NCI-H446 treated with DMSO at 0.1 percent for 48 hours (cell line): ENCODE measurements at regions not wholly inside any gene's neighbourhood (a gene's known extent, or its start where the extent isn't known, plus 50 kb on each side); places are given as distances from the start of the nearest gene placed in this dataset.

Experiments used
- DNase-seq: peaks from one replicate; lab custom pipeline; 2025; lab: John Stamatoyannopoulos, UW

DNA sequence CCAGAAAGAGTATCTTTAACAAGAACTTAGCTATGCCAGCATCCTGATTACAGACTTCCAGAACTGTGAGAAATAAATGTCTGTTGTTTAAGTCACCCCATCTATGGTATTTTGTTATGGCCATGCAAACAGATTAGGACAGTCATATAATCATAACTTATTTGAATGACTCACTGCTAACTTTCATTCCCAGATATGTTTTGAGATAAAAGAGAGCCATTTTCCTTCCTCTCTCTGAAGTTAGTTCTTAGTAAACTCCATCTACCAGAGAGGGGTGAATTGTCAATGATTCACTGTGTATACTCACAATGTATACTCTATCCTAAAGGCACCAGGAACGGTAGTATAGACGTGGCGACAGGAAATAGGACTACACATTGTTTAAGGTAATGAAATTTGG, 179.4 kb upstream of the DPH6 start:
- no peak for DNase-seq

DNA sequence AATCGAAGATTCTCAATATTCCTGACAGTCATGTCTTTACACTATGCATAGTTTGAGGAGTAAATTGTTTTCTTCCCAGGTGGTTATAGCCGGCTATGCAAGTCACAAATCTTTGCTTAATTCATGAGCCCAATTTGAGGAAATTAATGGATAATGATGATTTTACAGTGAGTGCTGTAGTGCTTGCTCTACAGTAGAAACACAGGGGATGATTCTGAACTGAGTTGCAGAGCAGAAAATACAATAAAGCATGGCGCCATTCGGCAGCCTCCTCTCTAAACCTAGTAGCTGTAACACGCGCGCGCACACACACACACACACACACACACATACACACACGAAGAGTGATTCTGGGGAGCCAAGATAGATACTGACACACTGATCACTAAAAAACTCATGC, 181.7 kb upstream of the DPH6 start:
- DNase-seq = no peak

DNA sequence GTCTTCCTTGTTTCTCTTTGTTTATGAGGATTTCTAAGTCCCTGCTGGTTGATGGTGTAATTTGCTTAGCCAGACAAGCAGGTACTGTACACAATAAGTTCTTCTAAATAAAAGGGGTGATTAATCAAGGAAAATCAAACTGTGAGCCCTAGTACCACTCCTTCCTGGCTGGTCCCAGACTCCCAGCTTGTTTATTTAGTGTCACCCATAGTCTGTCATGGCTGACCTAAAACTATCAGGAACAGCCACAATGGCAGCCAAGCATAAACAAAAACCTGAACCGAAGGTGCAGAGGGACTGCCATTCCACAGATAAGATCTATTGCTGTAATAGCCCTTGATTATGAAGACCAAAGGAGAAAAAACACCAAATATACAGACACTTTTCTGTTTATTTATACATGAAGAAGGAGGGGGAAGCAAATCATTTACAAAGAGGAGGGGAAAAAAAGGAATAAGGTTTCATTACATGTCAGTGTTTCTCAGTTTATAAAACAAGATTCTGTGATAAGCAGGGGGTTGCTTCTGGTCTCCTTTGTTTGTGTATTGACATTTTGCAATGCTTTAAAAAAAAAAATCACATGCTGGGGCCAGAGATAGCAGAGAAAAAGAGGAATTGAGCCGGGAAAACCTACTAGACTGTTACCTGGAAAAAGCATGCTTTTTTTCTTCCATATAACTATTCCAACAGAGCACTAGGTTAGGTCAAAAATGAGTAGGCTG, 182.4 kb upstream of the DPH6 start:
- no peak for DNase-seq

DNA sequence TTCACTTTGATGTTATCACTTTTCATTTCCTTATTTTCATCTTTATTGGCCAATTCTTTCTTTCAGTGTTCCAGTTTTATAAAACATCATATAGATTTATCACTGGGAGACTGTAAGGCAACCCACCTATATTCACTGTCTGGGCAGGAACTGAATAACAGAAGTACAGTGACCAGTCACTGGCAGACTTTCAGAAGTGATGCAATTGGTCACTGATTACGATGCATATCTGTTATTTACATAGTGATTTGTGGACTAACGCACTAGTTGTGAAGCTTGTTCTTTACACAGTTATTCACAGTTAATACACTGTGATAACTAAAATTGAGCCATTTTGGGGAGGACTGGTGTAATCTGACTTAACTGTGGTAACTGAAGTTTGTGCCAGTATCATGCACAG, 190.2 kb upstream of the DPH6 start:
- no peak for DNase-seq

DNA sequence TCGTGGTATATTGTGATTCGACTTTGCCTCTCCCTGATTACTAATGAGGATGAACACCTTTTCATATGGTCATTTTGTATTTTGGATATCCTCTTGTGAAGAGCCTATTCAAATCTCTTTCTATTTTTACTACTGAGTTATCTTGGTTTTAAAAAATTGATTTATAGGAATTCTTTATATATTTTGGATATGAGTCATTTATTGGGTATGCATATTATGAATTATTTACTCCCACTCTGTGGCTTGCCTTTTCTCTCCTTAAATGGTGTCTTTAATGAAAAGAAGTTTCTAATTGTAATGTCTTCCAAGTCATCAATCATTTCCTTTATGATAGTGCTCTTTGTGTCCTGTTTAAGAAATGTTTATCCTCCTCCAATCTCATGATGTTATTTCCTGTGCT, 191.5 kb upstream of the DPH6 start:
- DNase-seq = no peak

DNA sequence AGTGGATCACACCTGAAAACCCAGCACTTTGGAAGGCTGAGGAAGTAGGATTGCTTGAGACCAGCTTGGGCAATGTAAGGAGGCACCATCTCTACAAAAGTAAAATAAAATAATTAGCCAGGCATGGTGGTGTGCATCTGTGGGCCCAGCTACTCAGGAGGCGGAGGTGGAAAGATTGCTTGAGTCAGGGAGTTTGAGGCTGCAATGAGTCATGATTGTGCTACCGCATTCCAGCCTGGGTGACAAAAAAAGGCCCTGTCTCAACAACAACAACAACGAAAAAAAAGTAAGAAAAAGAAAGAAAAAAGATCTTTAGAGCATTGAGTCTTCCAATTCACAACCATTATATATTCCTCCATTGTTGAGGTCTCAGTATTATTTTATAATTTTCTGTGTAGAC, 192.4 kb upstream of the DPH6 start:
- DNase-seq = no peak

DNA sequence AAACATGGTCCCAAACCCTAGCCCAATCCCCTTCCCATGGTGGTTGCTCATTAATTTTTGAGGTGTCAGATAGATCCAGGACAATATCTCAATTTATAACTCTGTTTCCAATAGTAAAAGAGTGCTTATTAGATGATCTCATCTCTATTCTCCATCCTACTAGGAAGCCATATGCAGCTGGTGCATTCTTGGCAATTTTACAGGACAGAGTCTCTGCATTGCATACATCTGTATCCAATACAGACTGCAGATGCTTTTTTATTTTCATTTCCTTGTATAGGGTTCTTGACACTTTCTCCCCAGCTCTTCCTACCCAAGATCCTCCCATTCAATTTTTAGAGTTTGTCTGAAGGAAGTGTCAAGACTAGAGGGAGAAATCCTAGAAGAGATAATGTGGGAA, 194.8 kb upstream of the DPH6 start:
- peak; percentile 53 for DNase-seq

DNA sequence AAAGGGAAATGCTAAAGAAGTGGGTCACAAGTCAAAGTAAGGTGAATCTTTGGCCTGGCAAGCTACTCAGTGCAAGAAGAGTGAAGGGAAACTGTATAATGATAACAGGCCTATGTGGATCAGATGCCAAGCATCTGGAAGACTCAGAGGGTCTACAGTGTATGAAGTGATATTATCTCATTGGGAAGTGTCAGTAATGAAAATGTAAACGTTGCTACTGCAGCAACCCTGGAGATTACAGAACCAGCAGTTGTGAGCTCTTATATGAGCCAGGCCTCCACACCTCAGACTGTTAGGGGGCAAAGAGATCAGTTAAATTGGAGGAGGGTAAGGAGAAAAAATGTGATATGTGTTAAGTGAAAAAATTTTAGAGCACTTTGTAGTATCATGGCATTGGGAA, 195.4 kb upstream of the DPH6 start:
- DNase-seq = no peak

DNA sequence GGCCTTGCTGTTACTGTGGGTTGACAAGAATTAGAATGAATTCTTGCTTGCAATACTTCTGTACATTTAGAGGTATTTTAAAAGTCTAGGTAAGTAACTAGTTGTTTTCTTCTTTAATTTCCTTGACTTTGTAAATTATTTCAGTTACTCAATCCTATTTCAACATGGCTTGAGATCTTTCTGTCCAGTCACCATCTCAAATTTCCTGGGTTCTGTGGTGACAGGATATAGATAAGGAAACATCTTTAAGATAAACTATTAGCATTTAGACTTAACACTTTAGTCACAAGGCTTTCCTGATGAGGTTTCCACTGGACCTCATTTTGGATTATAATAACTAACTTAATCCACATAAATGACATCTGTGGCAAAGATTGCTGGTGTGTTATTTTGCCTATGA, 195.9 kb upstream of the DPH6 start:
- no peak for DNase-seq

DNA sequence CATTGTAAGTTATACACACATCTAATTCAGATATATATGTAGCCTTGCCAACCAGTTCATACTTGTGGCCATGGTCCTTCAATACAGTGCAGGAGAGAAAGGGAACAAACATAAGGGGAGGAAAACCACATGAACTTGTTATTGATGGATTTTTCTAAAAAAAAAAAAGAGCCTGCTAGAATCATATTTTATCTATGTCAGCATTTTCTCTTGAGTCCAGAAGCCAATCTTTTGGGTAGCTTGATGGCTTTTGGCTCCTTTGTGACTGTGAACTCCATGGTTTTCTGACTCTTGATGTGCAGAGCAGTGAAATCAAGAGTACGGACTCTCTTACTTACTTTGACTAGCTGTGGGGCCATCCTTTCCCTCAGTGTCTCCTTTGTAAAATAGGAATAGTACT, 197.4 kb upstream of the DPH6 start:
- DNase-seq = no peak

DNA sequence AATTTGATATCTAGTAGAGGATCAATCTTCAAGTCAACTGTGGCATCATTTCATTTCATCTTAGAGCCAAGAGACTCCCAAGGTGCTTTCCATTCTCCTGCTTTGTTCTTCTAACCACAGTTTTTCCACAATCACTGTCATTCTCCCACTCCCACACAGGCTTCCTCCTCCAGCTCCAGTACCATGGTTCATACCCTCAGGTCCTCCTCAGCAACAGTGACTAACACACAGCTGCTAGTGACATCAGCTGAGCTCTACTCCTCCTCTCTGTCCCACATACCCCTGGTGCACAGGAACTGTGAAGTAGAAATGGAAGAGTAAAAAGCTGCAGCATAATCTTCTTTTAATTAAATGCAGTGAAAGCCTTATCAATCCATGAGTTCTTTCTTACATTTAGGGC, 200.2 kb upstream of the DPH6 start:
- no peak for DNase-seq

DNA sequence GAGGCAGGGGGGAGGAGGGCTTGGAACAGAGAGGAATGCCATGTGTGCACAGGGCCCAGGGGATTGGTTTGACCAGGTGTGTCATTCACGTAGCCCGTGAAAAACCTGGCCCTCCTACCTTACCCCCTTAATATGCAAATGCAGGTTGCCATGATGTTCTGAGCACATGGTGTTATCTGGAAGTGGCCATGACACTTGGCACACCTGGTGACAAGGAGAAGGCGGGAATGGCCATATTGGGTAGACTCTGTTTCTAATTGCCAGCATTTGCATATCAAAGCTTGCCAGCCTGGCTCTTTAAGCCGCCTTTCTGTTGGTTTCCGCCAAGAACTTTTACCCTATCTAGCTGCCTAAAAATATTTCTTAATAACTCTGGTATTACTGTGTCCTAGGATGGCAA, 202.1 kb upstream of the DPH6 start:
- DNase-seq = no peak

DNA sequence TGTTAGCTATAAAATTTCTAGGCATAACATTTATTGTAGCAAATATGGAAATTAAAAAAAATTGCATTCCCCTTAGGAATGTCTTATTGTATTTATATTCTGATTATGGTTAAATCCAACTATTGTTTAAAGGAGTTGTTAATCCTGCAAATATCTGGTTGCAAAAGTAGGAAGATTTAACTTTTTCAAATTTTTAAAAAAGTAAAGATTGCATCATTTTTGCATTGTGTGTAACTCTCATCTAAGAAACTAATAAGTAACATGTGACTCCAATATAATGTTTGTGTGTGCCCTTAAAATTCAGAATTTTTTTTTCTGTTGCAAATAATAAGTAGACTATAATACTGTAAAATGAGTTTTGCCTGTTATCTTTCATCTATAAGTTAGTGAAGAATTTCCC, 204.1 kb upstream of the DPH6 start:
- no peak for DNase-seq

DNA sequence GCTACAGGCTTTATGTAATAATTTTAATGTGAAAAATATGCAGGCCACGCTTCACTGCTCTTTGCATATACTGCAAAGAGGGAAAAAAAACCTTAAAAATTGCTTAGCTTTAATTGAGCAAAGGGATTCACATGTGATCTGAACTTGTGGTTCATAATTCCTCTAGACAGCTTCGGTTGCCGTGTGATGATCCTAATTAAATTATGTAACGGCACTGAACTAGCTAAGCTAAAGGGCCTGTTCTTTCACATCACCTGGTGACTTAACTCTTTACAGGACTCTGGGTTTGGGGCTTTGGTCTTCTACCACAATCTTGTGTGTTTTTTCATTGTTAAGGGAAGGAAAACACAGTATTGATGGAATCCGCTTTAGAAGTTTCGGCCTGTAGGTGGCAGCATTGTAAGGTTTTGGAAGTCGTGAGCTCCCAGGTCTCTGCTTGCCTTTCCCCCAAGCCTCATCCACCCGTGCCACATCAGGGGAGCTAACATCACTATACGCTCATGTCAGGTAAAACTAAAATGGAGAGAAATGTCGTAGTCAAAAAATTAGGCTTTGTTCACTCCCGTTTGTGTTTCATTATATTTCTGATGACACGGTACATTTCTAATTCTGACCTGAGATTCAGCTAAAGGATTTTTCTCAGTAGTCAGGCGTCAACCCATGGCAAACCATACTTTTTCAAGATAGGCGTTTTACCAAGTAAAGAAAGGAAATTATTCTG, 205.6 kb upstream of the DPH6 start:
- DNase-seq = peak; percentile 48

DNA sequence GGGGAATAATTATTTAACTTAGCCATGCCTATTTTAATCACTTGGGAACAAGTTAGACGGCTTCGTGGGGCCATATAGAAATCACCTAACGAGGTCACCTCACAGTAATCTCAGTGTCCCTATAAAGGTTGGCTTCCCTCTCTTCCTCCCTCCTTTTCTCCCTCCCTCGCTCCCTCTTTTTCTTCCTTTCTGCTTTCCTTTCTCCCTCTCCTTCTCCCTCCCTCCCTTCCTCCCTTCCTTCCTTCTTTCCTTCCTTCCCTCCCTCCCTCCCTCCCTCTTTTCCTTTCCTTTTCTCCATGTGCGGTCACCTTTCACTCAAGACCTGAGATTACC, 206.1 kb upstream of the DPH6 start:
- no peak for DNase-seq

DNA sequence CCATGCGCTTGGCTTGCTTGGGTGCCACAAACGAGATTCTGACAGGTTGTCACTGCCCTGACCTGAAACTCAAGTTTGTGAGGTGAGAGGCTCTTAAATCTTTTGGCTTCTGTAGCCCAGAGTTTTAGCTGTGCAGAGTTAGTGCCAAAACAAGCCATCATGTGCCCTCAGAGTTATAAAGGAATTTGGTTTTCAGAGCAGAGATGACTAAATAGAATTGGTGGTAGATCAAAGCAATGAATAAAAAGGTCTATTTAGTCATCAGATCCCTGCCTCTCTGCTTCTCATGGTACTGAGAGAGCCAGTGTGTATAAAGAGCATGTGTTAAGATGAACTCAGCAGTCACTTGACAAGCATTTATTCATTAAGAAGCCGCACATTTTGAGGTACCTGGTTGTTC, 207.5 kb upstream of the DPH6 start:
- DNase-seq = no peak

DNA sequence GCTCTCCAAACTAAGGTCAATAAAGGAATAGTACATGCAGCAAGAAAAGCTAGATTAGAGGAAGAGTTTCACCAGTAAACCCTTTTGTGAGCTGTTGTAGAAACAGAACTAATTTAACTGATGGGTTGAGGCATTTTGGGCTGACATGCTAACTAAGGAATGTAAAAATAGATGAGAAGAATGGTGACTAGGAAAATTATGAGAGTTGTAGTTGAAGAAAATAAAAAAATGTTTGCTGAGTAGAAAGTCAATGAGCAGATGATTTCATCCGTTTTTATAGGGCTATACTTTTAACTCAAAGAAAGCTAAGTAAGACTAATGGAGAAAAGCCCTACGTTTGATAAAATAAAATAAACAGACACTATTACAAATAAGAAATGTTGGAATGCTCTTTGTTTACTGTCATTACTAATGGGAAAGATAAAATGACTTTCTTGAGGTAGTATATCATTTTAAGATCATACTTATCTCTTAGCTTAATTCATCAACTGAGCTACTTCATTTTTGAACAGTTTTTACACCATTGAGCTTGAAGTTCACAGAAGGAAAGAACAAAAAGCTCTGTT, 209.4 kb upstream of the DPH6 start:
- DNase-seq = no peak

DNA sequence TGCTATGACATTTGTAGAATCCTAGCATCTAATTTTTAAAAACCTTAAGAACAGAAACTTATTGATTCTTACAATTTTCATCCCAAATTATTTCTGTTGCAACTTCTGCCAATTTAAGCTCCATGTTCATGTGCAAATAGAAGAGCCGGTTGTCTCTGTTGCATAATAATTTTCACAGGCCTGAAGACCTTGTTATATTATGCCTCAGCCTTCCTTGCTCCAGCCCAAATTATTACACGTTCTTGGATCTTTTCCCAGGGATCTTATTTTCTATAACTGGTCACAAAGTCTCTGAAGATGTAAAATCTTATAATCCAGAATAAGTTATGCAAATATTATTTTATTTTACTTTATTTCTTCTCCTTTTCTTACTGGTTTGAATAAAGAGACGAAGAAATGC, 210.7 kb upstream of the DPH6 start:
- no peak for DNase-seq

DNA sequence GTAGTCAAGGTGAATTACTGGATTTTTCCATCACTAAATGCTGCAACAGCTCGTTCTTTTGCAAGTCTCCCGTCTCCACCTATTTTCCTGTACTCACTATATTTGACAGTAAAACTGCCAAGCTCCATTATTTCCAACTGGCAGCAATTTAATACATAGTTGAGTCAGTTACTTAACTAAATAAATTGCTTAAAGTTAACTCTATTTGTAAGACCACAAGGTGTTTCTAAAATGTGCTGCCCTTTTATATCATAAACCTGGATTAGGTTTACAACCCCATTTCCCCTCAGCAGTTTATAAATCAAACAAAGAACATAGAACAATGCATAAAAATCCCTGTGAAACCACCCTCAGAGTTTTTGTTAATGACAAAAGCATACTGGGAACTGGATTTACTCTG, 211.4 kb upstream of the DPH6 start:
- DNase-seq = no peak

DNA sequence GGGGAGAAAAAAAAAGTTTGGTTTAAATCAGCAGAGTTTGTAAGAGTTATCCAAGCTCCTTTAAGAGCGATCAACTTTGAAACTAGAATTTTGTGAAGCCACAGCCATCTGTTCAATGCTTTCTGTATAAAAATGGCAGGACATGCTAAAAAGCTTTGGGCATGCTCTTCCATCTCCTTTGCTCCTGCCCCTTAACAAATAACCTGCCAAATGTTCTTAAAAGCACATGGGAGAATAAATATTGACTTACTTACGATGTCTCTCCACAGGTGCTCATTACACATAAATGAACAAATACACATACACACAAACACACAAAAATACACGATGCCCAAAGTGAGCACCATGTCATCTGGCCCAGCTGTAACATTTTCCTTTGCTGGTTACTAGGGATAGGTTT, 211.8 kb upstream of the DPH6 start:
- peak; percentile 12 for DNase-seq

DNA sequence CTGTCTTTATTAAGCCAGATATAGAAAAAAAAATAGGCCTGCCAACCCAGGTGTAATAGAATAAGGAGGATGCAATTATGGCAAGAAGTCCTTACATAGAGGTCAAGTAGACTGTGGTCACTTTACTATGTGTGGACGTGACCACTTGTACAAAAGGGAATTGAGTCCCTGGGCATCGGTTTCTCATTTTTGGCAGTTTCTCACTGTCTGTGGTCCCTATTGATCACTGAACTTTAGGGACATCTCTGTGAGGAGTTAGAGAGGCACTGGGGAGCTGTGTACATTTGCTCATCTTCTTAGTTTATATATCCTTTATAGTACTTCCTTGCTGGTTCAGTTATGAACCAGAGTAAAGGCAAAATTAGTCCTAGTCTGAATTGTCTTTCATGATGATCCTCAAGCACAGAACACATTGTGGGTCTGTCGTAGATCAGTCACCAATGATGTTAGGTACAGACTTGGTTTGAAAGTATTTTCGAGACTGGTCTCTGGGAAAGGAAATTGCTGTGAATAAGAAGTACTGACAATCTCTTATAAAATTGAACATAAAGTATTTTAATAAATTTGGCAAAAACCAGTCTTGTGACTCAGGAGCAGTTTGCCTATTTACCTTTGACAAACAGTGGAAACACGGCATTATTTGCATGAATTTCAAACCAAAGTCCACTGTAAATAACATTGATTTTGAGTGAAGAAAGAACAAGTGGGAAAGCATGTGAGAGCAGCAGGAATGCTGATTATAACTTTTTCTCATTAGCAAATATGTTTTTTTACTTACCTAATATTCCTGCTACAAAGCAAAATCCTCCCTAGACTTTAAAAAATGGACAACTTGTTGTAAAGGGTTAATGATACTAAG, 218.9 kb upstream of the DPH6 start:
- DNase-seq = no peak

DNA sequence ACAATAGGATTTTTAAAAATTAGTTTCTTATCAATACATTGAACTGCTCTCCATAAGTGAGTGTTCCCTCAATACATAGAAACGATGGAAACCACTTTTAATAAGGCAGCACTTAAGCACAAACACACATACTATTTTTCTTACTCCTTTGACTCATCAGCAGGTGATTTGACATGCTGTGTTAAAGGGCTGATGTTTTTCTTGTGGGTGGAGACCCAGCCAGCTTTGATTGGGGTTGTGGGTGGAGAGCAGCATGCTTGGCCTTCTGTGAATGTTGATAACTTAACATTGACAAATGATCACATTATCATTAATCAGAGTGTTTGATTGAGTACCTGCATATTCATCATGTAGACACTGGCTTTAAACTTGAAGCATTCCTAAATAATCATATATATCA, 223.0 kb upstream of the DPH6 start:
- DNase-seq = no peak

DNA sequence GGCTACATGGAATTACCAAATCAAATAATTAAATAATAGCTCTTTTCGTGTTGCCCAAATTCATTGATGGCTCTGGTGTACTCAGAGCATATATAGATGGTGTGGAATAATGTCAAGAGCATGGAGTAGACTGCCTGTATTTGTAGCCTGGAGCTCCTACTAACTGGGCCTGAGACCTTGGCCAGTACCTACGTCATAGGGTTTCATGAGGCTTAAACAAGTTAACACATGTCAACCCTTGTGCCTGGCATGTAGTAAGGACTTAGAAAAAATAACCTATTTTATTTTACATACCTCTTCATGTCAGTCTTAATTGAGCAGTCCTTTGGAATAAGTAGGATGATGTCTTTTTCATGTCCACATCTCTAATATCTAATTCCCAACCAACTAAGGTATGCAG, 223.7 kb upstream of the DPH6 start:
- DNase-seq = no peak
